GM23248 (cell line): ENCODE measurements at regions not wholly inside any gene's neighbourhood (a gene's known extent, or its start where the extent isn't known, plus 50 kb on each side); places are given as distances from the start of the nearest gene placed in this dataset.

Source experiments
- EZH2 ChIP-seq: fragments of 200-600 bp; sonication (generic); IDR thresholded peaks from 2 replicates; pipeline ENCODE4 v1.6.1; 2018; ENCODE audit warnings: antibody characterized with exemption, mild to moderate bottlenecking; ENCODE audit not compliant: insufficient read depth, poor library complexity, severe bottlenecking
- EZH2phosphoT487 ChIP-seq: fragments of 200-600 bp; sonication (generic); IDR thresholded peaks from 2 replicates; pipeline ENCODE4 v1.6.1; 2018; ENCODE audit warnings: antibody characterized with exemption, moderate library complexity, mild to moderate bottlenecking, low read depth; ENCODE audit not compliant: insufficient read depth

GRCh38 chr3:153284282-153284938 lies 122.4 kb downstream of the RAP2B start:
- TF ChIP-seq EZH2: no peak
- TF ChIP-seq EZH2phosphoT487: no peak
